HG03097 (cell line): ENCODE measurements at regions not wholly inside any gene's neighbourhood (a gene's known extent, or its start where the extent isn't known, plus 50 kb on each side); places are given as distances from the start of the nearest gene placed in this dataset.
"Not testable (repeated sequence)": the region's sequence is repeated elsewhere in the genome, so short reads cannot be mapped to it uniquely, and the experiment has no call there.

Source experiments
- ATAC-seq: cut with Tn5 transposase; IDR thresholded peaks from one replicate; pipeline ENCODE4 v1.9.1; 2021; ENCODE audit not compliant: unreplicated experiment, low FRiP score

DNA sequence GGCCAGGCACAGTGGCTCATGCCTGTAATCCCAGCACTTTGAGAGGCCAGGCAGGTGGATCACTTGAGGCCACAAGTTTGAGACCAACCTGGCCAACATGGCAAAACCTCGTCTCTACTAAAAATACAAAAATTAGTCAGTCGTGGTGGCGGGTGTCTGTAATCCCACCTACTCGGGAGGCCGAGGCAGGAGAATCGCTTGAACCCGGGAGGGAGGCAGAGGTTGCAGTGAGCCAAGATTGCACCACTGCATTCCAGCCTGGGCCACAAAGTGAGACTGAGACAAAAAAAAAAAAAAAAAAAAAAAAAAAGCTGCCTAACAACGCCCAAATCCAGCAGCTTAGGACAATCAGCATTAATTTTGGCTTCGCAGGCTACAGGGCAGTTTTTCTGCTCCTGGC lies 167.1 kb downstream of the GOSR1 start:
- ATAC-seq = not testable (repeated sequence)

DNA sequence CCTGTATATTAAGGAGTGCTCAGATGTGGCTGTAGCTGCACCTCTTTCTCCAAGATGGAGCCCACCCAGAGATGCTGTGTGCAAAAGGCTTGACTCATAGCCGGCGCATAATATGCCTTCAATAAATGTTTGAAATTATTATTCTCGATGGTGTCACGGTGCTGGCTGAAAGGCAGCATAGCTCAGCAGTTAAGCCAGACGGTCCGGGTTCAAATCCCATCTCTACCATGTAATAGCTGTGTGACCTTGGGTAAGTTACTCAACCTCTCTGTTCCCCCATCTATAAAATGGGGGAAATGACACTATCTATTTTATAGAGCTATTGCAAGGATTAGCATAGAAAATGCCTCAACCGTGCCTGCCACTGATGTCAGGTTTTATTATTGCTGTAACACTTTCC lies 164.2 kb downstream of the GOSR1 start:
- not testable (repeated sequence) for ATAC-seq

DNA sequence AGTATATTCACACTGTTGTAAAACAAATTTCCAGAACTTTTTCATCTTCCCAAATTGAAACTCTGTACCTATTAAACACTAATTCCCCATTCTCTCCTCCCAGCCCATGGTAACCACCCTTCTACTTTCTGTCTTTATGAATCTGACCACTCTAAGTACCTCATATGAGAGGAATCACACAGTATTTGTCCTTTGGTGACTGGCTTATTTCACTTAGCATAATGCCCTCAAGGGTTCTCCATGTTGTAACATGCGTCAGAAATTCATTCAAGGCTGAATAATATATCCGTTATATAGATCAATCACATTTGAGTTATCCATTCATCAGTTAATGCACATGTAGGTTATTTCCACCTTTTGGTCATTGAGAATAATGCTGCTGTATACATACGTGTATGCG lies 162.2 kb downstream of the GOSR1 start:
- not testable (repeated sequence) for ATAC-seq

DNA sequence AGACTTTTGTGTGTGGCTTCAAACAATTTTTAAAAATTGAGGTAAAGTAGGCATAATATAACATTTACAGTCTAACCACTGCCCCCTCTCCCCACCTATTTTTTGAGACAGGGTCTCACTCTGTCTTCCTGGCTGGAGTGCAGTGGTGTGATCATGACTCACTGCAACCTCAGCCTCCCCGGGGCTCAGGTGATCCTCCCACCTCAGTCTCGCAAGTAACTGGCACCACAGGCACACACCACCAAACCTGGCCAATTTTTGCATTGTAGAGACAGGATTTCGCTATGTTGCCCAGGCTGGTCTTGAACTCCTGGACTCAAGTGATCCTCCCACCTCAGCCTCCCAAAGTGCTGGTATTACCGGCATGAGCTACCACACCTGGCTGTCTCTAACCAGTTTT lies 161.8 kb downstream of the GOSR1 start:
- not testable (repeated sequence) for ATAC-seq

DNA sequence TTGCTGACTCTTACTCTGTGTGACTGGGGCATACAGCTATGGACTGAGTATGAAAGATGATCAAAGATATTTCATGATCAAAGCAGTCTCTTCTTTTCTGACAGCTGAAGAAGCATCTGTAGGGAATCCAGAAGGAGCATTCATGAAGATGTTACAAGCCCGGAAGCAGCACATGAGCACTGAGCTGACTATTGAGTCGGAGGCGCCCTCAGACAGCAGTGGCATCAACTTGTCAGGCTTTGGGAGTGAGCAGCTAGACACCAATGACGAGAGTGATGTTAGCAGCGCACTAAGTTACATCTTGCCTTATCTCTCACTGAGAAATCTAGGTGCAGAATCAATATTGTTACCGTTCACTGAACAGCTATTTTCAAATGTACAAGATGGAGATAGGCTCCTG lies 154.4 kb downstream of the GOSR1 start:
- ATAC-seq = not testable (repeated sequence)

DNA sequence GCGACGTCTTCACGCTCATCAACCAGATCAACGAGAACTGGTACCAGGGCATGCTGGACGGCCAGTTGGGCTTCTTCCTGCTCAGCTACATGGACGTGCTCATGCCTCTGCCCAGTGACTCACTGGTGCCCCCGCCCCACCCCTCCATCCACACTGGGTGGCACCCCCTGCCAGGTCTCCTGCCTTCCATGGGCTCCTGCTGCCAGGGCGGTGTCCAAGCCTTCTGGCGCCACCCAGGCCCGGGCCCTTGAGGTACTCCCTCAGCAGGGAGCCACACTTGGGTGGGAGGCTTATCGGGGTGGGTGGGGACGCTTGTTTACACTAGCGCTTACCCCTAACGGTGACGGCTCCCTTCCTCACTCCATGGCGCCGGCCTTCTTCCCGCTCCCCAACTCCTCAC lies 148.2 kb downstream of the GOSR1 start:
- ATAC-seq = not testable (repeated sequence)

DNA sequence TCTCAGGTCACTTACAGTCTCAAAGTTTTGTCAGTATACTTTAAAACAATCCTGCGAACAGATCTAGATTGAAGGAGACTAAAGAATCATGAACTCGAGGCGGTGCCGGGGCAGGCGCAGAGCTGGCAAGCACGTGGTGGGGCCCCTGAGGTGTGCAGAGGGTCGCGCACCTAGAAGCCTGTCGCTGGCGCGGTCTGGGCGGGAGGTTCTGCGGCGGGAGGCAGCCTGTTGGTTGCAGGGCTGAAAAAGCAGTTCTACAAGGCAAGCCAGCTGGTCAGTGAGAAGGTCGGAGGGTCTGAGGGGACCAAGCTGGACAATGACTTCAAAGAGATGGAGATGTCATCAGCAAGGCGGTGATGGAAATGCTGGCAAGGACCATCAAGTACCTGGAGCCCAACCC lies 147.0 kb downstream of the GOSR1 start:
- ATAC-seq = not testable (repeated sequence)

DNA sequence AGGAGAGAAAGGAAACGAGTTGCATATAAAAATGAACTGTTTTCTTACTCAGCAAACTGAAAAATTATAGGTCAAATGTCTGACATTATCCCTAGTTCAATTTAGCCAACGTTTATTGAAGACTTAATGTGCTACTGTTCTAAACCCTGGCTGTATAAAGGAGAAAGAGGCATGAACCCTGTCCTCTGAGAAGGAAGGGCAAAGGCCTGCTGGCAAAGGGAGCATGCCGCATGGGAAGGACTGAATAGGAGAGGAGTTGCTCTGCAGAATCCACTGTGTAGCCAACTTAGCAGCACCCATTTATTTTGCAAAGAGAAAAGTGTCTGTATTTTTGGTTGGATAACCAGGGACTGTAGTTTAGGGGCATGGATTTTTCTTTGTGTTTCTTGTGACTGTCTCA lies 132.5 kb downstream of the GOSR1 start:
- not testable (repeated sequence) for ATAC-seq

DNA sequence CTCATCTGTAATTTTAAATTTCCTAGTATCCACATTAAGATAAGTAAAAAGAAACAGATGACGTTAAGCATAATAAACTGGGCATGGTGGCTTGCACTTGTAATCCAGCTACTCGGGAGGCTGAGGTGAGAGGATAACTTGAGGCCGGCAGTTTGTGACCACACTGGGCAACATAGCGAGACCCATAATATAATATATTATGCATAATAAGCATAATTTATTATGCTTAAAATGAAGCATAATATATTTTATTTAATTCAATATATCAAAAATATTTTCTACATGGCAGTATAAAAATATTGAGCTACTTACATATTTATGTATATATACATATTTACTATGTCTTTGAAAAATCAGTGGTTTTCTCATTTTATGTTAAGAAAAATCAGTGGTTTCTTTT lies 128.3 kb downstream of the GOSR1 start:
- ATAC-seq = no peak

DNA sequence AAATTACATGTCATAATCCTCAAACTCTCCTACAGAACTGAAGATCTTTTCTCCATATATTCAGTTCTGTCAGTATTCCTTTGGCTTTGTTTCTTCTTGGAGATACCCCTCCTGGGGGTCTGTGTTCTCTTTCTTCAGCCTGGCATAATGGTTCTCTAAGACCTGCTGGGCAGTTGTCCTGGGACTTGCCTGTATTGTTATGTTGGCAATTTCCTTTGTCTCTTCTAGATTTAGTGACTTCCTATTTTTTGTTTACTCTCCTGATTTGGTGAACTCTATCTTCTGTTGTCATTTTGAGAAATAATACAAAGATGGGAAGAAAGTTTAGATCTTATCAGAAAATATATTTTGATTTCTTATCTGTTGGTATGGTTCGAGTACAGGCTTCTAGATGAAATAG lies 127.8 kb downstream of the GOSR1 start:
- no peak for ATAC-seq

DNA sequence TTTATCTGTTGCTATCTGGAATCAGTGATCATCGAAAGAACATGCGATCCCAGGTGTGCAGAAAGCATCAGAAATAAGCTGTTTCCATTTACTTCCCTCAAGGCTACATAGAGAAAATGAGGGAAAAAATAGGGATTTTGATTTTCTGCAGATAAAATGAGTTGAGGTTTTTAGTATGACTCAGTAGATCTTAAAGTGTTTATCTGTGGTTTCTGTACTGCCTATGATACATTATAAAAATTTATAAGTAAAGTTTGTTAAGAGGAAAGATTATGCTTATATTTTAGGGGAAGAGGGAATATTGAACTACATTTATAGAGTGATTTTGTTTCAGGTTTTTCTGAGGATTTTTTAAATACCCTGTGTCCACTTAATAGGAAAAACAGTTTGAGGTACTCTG lies 125.2 kb downstream of the GOSR1 start:
- not testable (repeated sequence) for ATAC-seq

DNA sequence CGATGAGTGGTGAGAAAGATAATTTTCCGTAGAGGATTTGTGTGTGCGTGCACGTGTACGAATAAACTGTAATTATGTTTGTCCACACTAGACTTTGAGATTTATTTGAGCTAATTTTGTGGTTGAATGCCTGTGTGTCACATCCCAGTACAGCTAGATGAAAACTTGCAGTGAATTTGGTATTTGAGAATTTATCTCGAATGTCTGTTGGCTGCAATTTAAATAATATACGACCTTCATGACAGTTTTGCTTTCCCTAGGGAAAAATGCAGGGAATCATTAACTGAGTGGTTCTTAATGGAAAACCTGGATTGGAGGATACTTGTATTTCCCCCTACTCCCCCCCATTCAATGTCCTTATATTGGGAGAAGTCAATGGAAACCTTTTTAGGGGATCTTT lies 124.8 kb downstream of the GOSR1 start:
- not testable (repeated sequence) for ATAC-seq

DNA sequence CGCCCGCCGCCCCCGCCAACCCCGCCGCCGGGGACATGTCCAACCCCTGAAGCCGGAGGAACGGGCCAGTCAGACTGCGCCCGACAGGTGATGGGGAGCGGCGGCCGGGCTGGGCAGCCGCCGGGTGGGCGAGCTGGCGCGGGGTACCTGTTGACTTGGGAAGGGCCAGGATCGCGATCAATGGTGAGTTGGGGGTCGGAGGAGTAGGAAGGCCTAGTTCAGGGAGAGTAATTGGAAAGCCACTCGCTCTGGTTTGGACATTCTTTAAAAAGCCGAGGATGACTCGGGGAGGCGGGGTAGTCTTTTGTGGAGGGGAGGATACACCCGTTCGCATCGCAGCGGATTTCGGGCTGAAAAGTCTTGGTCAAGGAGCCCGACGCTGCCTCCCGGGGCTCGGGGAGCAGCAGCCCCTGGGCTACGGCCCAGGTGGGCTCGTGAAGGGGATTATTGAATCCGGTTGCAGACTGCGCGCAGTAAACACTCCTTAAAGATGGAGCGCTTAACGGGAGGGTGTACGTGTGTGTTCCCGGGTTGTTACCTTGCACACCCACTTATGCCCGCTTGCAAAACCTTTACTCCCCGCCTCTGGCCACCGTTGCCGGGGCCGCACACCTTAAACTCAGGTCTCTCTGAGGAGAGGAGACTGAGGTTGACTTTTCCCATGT lies 123.8 kb downstream of the GOSR1 start:
- ATAC-seq = peak; percentile 11

DNA sequence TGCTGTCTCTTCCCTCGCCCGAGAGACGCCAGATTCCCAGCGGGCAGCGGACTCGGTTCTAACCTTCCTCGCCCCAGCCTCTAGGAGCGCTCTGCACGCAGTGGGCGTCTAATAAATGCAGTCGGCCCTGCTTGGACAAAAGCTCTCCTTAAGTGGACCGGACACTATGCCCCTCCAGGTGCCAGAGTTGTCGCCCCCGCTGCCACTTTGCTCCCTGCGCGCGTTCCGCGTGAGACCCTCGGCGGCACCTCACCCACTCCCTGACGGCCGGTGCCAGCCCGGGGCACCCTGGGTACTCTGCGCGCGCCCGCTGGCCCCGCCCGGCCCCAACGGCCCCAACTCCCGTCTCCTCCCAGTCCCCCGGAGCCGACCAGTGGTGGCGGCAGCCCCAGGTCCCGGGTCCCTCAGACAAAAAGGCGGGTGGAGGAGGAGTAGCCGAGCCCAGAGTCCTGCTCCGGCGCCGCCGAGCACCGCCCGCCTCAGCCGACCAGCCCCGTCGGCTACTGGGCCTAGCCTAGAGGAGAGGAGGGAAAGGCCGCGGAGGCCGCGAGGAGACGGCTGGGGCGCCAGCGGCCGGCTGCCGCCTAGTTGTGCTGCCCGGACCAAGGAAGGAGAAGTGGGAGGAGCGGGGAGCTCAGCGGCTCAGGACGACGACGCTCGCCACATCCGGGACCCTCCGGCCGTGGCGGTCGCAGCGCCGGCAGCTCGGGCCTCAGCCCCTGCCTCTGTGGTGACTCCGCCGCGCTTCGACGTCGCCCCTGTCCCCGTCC lies 123.0 kb downstream of the GOSR1 start:
- peak; percentile 84 for ATAC-seq

DNA sequence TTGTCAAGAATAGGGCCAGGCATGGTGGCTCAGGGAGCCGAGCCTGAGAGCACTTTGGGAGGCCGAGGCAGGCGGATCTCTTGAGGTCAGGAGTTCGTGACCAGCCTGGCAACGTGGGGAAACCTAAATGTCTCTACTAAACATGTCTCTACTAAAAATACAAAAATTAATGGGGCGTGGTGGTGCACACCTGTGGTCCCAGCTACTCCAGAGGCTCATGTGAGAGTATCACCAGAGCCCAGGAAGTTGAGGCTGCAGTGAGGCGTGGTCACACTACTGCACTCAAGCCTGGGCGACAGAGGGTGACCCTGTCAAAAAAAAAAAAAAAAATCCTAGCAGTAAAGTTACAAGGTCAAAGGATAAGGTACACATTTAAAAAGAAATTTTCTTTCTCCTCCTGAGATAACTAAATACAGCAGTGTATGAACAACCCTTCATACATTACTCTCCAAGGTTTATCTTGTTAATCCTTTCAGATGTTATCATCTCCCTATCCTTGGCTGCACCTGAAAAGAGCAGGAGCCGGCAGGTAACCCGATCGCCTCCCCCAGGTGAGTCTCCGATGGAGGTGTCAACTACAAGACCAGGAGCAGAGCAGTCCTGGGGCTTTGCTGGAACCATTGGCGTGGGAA lies 122.3 kb downstream of the GOSR1 start:
- ATAC-seq = no peak

DNA sequence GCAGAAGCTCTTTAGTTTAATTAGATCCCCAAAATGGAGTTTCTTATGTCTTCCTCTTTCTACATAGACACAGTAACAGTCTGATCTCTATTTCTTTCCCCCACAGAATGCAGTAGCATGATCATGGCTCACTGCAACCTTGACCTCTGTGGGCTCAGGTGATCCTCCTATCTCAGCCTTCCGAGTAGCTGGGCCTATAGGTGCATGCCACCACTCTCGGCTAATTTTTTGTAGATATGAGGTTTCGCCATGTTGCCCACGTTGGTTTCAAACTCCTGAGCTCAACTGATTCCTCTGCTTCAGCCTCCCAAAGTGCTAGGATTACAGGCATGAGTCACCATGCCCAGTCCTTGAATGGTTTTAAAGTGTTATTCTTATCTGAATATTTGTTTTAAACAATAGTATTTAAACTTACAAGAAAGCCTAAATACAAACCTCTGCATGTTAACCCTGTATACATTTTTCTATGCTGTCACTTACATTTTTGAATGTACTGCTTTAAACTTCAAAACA lies 120.6 kb downstream of the GOSR1 start:
- ATAC-seq = no peak

DNA sequence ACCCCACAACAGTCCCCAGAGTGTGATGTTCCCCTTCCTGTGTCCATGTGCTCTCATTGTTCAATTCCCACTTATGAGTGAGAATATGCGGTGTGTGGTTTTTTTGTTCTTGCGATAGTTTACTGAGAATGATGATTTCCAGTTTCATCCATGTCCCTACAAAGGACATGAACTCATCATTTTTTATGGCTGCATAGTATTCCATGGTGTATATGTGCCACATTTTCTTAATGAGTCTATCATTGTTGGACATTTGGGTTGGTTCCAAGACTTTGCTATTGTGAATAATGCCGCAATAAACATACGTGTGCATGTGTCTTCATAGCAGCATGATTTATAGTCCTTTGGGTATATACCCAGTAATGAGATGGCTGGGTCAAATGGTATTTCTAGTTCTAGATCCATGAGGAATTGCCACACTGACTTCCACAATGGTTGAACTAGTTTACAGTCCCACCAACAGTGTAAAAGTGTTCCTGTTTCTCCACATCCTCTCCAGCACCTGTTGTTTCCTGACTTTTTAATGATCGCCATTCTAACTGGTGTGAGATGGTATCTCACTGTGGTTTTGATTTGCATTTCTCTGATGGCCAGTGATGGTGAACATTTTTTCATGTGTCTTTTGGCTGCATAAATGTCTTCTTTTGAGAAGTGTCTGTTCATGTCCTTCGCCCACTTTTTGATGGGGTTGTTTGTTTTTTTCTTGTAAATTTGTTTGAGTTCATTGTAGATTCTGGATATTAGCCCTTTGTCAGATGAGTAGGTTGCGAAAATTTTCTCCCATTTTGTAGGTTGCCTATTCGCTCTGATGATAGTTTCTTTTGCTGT lies 120.0 kb downstream of the GOSR1 start:
- ATAC-seq = not testable (repeated sequence)

DNA sequence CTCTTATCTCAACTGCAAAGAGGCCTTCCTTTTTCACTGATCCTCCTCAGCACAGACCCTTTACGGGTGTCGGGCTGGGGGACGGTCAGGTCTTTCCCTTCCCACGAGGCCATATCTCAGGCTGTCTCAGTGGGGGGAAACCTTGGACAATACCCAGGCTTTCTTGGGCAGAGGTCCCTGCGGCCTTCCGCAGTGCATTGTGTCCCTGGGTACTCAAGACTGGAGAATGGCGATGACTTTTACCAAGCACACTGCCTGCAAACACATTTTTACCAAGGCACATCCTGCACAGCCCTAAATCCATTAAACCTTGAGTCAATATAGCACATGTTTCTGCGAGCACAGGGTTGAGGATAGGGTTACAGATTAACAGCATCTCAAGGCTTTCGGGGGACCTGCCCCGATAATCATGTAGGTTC lies 117.8 kb downstream of the GOSR1 start:
- not testable (repeated sequence) for ATAC-seq

DNA sequence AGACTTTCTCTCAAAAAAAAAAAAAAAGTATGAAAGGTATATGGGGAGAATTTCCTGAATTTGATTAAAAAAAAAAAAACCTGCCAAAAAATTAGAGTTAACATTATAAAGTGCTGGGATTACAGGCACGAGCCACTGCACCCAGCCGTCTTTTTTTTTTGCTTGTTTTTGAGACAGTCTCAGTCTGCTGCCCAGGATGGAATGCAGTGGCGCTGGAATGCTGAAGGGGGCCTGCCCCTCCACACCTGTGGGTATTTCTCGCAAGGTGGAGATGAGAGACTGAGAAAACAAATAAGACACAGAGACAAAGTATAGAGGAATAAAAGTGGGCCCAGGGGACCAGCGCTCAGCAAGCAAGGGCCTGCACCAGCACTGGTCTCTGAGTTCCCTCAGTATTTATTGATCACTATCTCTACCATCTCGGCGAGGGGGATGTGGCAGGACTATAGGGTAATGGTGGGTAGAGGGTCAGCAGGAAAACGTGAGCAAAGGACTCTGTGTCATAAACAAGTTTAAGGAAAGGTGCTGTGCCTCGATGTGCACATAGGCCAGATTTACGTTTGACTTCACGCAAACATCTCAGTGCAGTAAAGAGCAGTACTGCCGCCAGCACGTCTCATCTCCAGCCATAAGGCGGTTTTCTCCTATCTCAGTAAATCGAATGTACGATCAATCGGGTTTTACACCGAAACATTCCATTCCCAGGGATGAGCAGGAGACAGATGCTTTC lies 117.2 kb downstream of the GOSR1 start:
- ATAC-seq = no peak
